ENCODE measurements at regions not wholly inside any gene's neighbourhood (a gene's known extent, or its start where the extent isn't known, plus 50 kb on each side); places are given as distances from the start of the nearest gene placed in this dataset.

DNA sequence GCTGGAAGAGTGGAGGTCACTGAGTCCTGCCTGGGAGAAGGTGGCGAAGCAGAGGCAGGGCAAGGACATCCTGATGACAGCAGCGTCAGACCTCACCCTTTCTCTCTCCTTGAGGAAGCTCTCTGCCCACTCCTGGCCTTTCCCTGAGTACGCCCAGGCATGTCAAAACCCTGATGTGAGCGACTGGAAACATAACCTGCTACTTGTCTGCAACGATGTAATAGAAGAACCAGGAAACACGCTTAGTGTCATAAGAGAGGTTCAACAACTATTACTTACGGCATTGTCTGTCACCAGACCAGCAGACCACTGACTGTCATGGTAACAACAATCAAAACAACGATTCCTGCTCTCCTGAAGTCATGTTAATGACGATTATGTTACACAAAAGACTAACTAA, 152.4 kb downstream of the ACTL7B start:
- TF ChIP-seq, protein P1, sequence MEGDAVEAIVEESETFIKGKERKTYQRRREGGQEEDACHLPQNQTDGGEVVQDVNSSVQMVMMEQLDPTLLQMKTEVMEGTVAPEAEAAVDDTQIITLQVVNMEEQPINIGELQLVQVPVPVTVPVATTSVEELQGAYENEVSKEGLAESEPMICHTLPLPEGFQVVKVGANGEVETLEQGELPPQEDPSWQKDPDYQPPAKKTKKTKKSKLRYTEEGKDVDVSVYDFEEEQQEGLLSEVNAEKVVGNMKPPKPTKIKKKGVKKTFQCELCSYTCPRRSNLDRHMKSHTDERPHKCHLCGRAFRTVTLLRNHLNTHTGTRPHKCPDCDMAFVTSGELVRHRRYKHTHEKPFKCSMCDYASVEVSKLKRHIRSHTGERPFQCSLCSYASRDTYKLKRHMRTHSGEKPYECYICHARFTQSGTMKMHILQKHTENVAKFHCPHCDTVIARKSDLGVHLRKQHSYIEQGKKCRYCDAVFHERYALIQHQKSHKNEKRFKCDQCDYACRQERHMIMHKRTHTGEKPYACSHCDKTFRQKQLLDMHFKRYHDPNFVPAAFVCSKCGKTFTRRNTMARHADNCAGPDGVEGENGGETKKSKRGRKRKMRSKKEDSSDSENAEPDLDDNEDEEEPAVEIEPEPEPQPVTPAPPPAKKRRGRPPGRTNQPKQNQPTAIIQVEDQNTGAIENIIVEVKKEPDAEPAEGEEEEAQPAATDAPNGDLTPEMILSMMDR (IDR thresholded peaks at IDR 0.05; ENCODE audit: poor library complexity), result no peak
- TF ChIP-seq EZH2 (IDR thresholded peaks at IDR 0.05; ENCODE audit: borderline replicate concordance), result no peak
- no peak for TF ChIP-seq EZH2phosphoT487 (IDR thresholded peaks at IDR 0.05; ENCODE audit: low read depth, severe bottlenecking, unreplicated experiment)
